Gastrocnemius medialis (tissue), 4 donors: ENCODE measurements at regions not wholly inside any gene's neighbourhood (a gene's known extent, or its start where the extent isn't known, plus 50 kb on each side); places are given as distances from the start of the nearest gene placed in this dataset.

Experiments used
- POLR2A ChIP-seq, 2 donors: fragments of 450-650 bp; IDR thresholded peaks; one replicate each; pipeline ENCODE4 v1.6.1; 2017; ENCODE audit warnings: antibody characterized with exemption in 2 of 2, mild to moderate bottlenecking in 2 of 2, moderate library complexity in 2 of 2
- TF ChIP-seq, protein P1 (sequence below), 5 experiments: fragments of 450-650 bp in 3 of 5; fragments of 200-600 bp in 2 of 5; sonication (generic) in 2 of 5; IDR thresholded peaks in 4 of 5; conservative IDR thresholded peaks in 1 of 5; 1 replicate in 4 of 5; 2 replicates in 1 of 5; pipeline ENCODE4 v1.5.1; 2016 to 2019; ENCODE audit warnings: antibody characterized with exemption in 5 of 5, mild to moderate bottlenecking in 3 of 5, moderate library complexity in 3 of 5

DNA sequence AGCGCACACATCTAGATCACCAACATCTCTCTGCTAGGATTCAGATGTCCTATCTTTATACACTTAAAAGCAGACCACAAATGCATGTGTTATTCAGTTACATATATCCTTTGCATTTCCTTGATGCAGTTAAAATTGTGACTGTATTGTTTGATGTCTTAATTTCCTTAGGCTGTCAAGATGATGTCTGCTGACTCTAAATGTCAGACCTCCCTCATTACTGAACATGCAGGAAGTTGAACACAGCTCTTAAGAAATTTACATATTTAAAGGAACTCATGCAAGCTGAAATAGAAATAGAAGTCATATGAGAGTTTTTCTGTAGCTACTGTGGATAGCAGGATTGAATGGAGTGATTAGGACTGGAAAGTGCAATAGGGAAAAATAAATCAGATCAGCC lies 336.5 kb upstream of the SEMA6A start:
- TF ChIP-seq, protein P1, sequence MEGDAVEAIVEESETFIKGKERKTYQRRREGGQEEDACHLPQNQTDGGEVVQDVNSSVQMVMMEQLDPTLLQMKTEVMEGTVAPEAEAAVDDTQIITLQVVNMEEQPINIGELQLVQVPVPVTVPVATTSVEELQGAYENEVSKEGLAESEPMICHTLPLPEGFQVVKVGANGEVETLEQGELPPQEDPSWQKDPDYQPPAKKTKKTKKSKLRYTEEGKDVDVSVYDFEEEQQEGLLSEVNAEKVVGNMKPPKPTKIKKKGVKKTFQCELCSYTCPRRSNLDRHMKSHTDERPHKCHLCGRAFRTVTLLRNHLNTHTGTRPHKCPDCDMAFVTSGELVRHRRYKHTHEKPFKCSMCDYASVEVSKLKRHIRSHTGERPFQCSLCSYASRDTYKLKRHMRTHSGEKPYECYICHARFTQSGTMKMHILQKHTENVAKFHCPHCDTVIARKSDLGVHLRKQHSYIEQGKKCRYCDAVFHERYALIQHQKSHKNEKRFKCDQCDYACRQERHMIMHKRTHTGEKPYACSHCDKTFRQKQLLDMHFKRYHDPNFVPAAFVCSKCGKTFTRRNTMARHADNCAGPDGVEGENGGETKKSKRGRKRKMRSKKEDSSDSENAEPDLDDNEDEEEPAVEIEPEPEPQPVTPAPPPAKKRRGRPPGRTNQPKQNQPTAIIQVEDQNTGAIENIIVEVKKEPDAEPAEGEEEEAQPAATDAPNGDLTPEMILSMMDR (IDR thresholded peaks at IDR 0.05 in 4 of 5, conservative IDR thresholded peaks at IDR 0.05 in 1 of 5), result no peak
- TF ChIP-seq POLR2A (IDR thresholded peaks at IDR 0.05), result no peak
